GM18951 (cell line): ENCODE measurements at regions not wholly inside any gene's neighbourhood (a gene's known extent, or its start where the extent isn't known, plus 50 kb on each side); places are given as distances from the start of the nearest gene placed in this dataset.
"Not testable (repeated sequence)": the region's sequence is repeated elsewhere in the genome, so short reads cannot be mapped to it uniquely, and the experiment has no call there.

ENCODE experiments used
- POLR2A ChIP-seq: IDR thresholded peaks from 4 replicates; pipeline ENCODE4 v1.6.1; 2011; ENCODE audit warnings: mild to moderate bottlenecking; ENCODE audit not compliant: insufficient read length, insufficient read depth; ENCODE audit errors: extremely low read depth
- in situ Hi-C: fragments of 300-500 bp; cut with MboI; formaldehyde crosslinking; loops from one replicate; pipeline ENCODE4 v1.12.0; 2022; ENCODE audit warnings: low sequenced_read_pairs, mixed read lengths, inconsistent platforms; ENCODE audit not compliant: unreplicated experiment

DNA sequence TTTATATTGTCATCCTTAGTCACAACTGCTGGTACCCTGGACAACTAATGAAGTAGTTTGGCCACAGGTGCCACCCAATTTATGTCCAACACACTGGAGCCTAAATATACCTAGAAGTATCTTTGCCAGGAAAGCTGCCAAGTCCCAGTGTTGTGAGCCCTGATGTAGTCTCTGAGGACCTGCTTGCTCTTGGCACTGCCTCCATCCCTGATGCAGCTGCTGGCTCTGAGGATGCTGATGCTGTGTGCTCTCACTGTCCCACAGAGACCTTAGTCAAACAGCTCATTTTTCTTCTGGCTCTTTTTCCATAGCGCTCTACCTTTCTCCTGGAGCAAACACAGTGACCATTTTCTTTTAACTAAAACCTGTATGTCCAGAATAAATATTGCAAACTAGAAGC, 1535.4 kb upstream of the ADGRL3 start:
- in situ Hi-C loops, result no loop called here
- no peak for TF ChIP-seq POLR2A

DNA sequence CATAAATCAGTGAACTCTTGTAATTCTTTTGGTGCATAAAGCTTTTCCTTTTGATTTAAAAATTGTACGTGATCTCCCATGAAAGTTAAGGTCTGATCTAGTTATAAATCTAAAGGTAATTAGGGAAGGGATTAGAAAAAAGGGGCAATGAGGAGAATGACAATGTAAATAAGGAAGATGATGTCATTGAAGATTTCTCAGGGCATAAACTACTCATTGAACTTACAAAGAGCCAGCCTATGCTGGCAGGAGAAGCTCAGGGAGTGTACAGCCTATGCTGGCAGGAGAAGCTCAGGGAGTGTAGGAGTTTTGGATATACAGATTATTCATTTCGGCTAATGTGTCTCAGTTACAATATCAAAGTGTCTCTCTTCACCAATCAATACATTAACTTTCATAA, 1533.5 kb upstream of the ADGRL3 start:
- in situ Hi-C loops, result no loop called here

GRCh38 chr4:59671037-59671436, 1529.1 kb upstream of the ADGRL3 start:
- TF ChIP-seq POLR2A, result no peak
- in situ Hi-C loops, result no loop called here

More for the DNA sequence above, 1533.5 kb upstream of the ADGRL3 start:
- TF ChIP-seq POLR2A, result no peak

GRCh38 chr4:59676389-59676788, 1523.7 kb upstream of the ADGRL3 start:
- TF ChIP-seq POLR2A, result no peak
- in situ Hi-C loops, result no loop called here

DNA sequence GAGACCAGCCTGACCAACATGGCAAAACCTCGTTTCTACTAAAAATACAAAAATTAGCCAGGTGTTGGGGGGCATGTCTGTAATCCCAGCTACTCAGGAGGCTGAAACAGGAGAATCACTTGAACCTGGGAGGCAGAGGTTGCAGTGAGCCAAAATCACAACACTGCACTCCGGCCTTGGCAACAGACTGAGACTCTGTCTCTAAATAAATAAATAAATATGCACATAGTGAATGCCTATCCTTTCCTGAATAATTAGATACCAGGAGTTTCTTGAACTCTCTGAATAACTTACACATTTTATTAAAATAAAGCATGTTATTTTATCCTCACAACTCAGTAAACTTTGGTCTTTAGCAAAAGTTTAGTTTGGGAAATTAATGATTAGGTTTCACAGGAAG, 1523.1 kb upstream of the ADGRL3 start:
- in situ Hi-C loops, result not testable (repeated sequence)

DNA sequence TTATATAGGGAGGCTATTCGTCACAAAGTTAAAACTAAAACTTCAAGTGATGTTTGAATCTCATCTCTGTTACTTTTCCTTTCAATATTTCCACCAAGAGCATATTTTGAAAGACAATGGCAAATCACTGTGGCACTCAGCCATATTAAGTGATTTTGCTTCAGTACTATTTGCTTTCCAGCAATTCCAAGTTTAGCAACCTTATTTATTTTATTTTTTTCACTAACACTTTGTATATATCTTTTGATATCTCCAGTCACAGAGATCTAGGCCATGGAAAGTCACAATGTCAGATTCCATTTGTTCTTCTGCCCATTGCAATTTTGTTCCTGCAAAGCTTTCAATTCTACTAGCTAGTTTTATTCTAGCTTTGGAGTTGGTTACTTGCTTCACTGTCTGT, 1514.5 kb upstream of the ADGRL3 start:
- TF ChIP-seq POLR2A, result no peak
- in situ Hi-C loops, result no loop called here

DNA sequence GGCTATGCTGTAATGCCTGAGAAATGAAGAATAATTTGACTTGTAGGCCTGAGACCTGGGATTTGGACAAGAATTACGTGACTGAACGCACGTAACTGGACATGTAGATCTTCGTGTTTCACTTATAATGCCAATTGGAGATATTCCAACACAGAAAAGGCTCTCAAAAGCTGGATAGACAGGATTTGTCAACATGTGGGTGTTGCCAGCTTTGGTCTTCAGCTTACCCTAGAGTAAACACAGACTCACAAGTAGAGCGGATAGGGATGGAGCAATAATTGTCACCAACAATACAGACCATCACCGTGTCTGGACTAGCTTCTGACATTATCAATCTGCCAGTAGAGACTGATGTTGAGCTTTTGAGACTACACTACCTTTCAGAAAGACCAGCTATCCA, 1511.0 kb upstream of the ADGRL3 start:
- no peak for TF ChIP-seq POLR2A
- in situ Hi-C loops, result no loop called here

- no peak for TF ChIP-seq POLR2A
- in situ Hi-C loops, result no loop called here
Measured at GRCh38 chr4:59695355-59696053, 1504.6 kb upstream of the ADGRL3 start.

GRCh38 chr4:59698041-59698440, 1502.1 kb upstream of the ADGRL3 start:
- in situ Hi-C loops, result no loop called here
- no peak for TF ChIP-seq POLR2A

DNA sequence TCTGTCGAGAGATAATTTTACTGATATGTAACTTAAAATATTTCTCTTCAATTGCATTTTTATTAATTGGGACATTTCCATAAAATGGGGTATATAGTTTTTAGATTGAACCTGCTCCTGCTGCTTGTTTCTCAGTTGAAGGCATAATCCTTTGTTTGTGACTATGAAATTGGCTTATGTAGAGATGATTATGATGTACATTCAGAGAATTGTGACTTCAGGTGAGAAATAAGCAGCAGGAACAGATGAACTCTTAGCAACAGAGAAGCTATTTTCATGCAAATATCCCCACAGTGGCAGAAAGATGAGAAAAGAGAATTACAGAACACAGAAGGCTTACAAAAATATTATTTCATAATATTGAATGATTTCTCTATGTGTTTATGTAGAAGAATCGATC, 1499.5 kb upstream of the ADGRL3 start:
- in situ Hi-C loops, result no loop called here
- TF ChIP-seq POLR2A, result no peak

DNA sequence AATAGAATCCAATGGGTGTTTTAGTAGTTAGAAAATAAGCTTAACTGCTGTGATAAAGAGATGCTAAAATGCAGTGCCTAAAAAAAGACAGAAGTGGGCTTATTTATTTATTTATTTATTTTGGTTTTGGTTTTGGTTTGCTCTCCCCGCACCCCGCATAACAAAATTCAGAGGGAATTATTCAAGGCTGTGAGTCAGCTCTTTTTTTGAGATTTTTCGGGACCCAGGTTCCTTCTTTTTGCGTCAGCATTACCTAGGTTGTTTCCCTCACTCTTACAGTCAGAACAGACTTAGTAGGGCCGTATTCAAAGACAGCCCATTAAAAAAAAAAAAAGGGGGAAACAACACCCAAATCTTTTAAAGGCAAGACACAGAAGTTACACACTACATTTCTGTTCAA, 1495.5 kb upstream of the ADGRL3 start:
- in situ Hi-C loops, result no loop called here
- no peak for TF ChIP-seq POLR2A

DNA sequence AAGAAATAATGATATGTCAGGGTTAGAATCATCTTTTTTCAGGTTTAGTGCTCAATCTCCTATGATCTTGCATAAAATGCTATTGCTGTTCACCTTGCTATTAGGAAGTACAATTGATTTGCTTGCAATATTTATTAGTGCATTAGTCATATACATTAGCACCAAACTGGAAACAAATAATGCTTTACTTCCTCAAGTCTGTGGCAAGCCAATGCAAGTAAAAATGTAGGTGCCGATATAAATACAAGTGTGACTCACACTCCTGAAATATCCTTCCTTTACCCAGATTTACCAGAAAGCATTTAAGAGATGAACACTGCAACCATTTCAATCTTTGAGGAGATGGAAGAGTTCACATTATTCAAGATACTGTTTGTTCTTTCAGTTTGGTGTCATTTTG, 1487.7 kb upstream of the ADGRL3 start:
- no peak for TF ChIP-seq POLR2A
- in situ Hi-C loops, result no loop called here

DNA sequence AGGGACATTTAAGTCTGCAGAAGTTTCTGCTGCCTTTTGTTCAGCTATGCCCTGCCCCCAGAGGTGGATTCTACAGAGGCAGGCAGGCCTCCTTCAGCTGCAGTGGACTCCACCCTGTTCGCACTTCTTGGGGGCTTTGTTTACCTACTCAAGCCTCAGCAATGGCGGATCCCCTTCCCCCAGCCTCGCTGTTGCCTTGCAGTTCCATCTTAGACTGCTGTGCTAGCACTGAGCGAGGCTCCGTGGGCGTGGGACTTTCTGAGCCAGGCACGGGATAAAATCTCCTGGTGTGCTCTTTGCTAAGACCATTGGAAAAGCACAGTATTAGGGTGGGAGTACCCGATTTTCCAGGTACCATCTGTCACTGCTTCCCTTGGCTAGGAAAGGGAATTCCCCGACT, 1475.8 kb upstream of the ADGRL3 start:
- in situ Hi-C loops, result not testable (repeated sequence)

DNA sequence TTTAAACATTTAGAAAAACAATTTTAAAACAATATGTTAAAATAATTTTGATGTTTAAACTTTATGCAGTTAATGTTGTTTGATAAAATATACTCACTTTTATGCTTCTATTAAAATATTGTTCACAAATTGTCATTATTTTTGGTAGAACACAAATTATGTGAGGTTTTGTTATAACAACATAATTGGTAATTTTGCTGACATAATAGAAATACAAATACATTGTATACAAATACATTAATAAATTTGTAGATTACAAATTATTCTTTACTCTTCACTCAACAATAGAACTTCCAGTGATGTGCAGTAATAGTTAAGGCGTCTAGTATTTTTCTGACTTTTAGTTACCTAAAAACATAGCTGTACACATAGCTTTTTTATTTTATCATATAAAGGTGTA, 1472.4 kb upstream of the ADGRL3 start:
- TF ChIP-seq POLR2A, result no peak
- in situ Hi-C loops, result no loop called here

DNA sequence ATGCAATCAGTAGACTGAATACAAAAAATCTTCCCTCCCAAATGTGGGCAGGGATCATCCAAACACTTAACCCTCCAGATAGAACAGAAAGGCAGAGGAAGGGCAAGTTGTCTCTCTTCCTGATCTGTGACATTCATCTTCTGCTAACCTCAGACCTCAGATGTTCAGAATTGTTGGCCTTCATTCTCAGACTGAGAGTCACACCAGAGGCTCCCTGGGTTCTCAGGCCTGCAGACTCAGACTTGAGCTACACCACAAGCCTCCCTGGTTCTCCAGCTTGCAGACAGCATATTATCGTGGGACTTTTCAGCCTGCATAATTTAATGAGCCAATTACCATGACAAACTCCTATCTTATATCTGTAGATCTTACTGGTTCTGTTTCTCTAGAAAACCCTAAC, 1471.6 kb upstream of the ADGRL3 start:
- TF ChIP-seq POLR2A, result no peak
- in situ Hi-C loops, result no loop called here
